Right lung (tissue), 2 donors: ENCODE measurements at regions not wholly inside any gene's neighbourhood (a gene's known extent, or its start where the extent isn't known, plus 50 kb on each side); places are given as distances from the start of the nearest gene placed in this dataset.
"Not testable (repeated sequence)": the region's sequence is repeated elsewhere in the genome, so short reads cannot be mapped to it uniquely, and the experiment has no call there.

ENCODE experiments used
- DNase-seq, 2 donors: peaks; one replicate each; pipeline ENCODE4 v3.0.0-alpha.2; 2013

- DNase-seq: no peak
These were observed 270.6 kb downstream of the CYRIA start for GRCh38 chr2:16394986-16395550.

- no peak for DNase-seq
These were observed 271.3 kb downstream of the CYRIA start for GRCh38 chr2:16394072-16394985.

GRCh38 chr2:16393500-16394071 is 272.0 kb downstream of the CYRIA start:
- no peak for DNase-seq

GRCh38 chr2:16392647-16393499 is 272.8 kb downstream of the CYRIA start:
- no peak for DNase-seq

- no peak for DNase-seq
These were observed 273.6 kb downstream of the CYRIA start for GRCh38 chr2:16391986-16392385.

- DNase-seq: no peak
These were observed 275.1 kb downstream of the CYRIA start for GRCh38 chr2:16390561-16390960.

GRCh38 chr2:16389611-16390010 is 276.0 kb downstream of the CYRIA start:
- no peak for DNase-seq

- DNase-seq: not testable (repeated sequence)
These were observed 277.3 kb downstream of the CYRIA start for GRCh38 chr2:16388199-16388830.

GRCh38 chr2:16387461-16387984 is 278.1 kb downstream of the CYRIA start:
- no peak for DNase-seq

- DNase-seq: no peak
These were observed 279.2 kb downstream of the CYRIA start for GRCh38 chr2:16386431-16386830.

- no peak for DNase-seq
These were observed 279.6 kb downstream of the CYRIA start for GRCh38 chr2:16386031-16386430.

- DNase-seq: no peak
These were observed 280.3 kb downstream of the CYRIA start for GRCh38 chr2:16385341-16385740.

- DNase-seq: no peak
These were observed 282.2 kb downstream of the CYRIA start for GRCh38 chr2:16383411-16383810.

GRCh38 chr2:16382451-16382850 is 283.2 kb downstream of the CYRIA start:
- DNase-seq: no peak

- no peak for DNase-seq
These were observed 284.1 kb downstream of the CYRIA start for GRCh38 chr2:16381511-16381910.

- DNase-seq: not testable (repeated sequence)
These were observed 285.7 kb downstream of the CYRIA start for GRCh38 chr2:16379901-16380300.

- DNase-seq: not testable (repeated sequence)
These were observed 286.6 kb downstream of the CYRIA start for GRCh38 chr2:16379061-16379460.

GRCh38 chr2:16378031-16378430 is 287.6 kb downstream of the CYRIA start:
- no peak for DNase-seq

- no peak for DNase-seq
These were observed 289.7 kb downstream of the CYRIA start for GRCh38 chr2:16375981-16376380.

GRCh38 chr2:16375351-16375750 is 290.3 kb downstream of the CYRIA start:
- no peak for DNase-seq

GRCh38 chr2:16374671-16375070 is 291.0 kb downstream of the CYRIA start:
- no peak for DNase-seq
